ENCODE measurements at regions not wholly inside any gene's neighbourhood (a gene's known extent, or its start where the extent isn't known, plus 50 kb on each side); places are given as distances from the start of the nearest gene placed in this dataset.

DNA sequence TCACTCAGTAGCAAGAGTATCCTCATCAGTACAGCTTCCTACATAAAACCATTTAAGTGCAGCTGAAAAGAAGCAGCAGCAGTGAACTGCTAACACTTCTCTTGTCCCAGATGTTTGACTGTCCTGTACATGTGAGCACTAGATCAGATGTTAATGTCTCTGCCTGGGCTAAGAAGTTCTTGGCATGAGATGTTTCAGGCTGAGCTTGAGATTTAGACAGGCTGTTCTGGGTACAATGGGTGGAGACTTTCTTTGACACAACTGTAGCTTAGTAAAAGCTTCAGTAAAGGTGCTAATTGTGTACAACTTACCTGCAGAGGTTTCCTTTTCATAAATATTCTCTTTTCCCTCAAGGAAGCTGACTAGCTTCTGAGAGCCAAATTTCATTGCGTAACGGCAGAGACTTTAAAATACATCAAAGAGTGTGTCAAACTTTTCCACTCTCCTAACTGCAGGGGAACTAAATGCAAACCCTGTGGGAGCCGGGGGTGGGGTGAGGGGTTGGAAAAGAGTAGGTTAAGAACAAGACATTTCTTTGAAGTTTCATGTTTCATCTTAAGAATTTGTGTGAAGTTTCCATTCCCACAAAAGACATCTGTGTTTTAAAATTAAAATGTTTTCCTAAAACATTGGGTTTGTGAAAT is 82.1 kb upstream of the CCDC190 start:
- TF ChIP-seq, protein P1, sequence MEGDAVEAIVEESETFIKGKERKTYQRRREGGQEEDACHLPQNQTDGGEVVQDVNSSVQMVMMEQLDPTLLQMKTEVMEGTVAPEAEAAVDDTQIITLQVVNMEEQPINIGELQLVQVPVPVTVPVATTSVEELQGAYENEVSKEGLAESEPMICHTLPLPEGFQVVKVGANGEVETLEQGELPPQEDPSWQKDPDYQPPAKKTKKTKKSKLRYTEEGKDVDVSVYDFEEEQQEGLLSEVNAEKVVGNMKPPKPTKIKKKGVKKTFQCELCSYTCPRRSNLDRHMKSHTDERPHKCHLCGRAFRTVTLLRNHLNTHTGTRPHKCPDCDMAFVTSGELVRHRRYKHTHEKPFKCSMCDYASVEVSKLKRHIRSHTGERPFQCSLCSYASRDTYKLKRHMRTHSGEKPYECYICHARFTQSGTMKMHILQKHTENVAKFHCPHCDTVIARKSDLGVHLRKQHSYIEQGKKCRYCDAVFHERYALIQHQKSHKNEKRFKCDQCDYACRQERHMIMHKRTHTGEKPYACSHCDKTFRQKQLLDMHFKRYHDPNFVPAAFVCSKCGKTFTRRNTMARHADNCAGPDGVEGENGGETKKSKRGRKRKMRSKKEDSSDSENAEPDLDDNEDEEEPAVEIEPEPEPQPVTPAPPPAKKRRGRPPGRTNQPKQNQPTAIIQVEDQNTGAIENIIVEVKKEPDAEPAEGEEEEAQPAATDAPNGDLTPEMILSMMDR (IDR thresholded peaks at IDR 0.05): no peak
- no peak for TF ChIP-seq POLR2A (IDR thresholded peaks at IDR 0.05)

Measured in right lobe of liver (tissue), 4 donors.